ENCODE measurements at regions not wholly inside any gene's neighbourhood (a gene's known extent, or its start where the extent isn't known, plus 50 kb on each side); places are given as distances from the start of the nearest gene placed in this dataset.

DNA sequence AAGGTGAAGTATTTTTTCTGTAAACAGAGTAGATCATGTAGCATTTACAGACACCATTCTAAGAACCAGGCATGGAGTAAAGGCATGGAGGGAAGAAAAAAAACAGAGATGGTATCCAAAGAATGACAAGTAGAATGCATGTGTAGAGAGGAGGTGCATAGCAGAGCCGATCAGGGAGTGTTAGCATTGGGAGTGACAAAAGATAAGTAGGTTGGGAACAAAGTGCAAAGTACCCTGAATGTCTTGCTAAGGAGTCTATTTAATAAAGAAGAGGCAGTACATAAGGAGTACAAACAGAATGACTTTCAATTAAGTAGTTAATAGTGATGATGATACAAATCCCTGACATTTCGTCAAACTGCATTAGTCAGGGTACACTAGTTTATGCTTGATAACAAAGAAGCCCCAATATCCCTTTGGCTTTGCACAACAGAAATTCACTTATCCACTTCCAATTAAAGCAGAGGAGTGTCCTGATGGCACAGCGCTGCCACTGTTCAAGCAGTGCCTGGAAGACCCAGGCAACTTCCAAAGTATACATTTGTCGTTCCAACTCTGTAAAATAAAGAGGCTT lies 371.5 kb downstream of the TNS3 start:
- Mint-ChIP-seq H3K27me3 (no peaks in the 10 kb centered on the region), H3K4me1 (ENCODE audit: low read depth) (no peaks in the 10 kb centered on the region), H3K36me3 (ENCODE audit: low read depth) (no peaks in the 10 kb centered on the region), H3K27ac (no peak overlapping the region), H3K9me3 (peaks cover 2% of the 10 kb centered on the region), H3K4me3 (no peak overlapping the region)
- DNase-seq = no peak
- Histone ChIP-seq H3K27me3 (ENCODE audit: control insufficient read depth in 1 of 2, insufficient read depth in 2 of 2, low read length in 2 of 2) (no peaks in the 10 kb centered on the region), H3K36me3 (ENCODE audit: insufficient read depth, low read length) (no peaks in the 10 kb centered on the region), H3K4me1 (ENCODE audit: insufficient read depth, low read length) (no peaks in the 10 kb centered on the region), H3K27ac (ENCODE audit: low read depth in 1 of 2, low read length in 2 of 2) (no peak overlapping the region), H3K4me3 (ENCODE audit: low read length) (no peak overlapping the region), H3K9me3 (ENCODE audit: control insufficient read depth in 1 of 2, insufficient read depth in 1 of 2, low read length in 2 of 2) (peaks cover 0 to 4% of the 10 kb centered on the region in 2 experiments)
- no peak for ATAC-seq (ENCODE audit: poor library complexity)
- ChIA-PET POLR2A (no interaction called here), CTCF (no interaction called here)
- TF ChIP-seq CTCF (IDR thresholded peaks at IDR 0.05) = no peak
- intact Hi-C loops (cut with DNase I, micrococcal nuclease) = no loop called here

DNA sequence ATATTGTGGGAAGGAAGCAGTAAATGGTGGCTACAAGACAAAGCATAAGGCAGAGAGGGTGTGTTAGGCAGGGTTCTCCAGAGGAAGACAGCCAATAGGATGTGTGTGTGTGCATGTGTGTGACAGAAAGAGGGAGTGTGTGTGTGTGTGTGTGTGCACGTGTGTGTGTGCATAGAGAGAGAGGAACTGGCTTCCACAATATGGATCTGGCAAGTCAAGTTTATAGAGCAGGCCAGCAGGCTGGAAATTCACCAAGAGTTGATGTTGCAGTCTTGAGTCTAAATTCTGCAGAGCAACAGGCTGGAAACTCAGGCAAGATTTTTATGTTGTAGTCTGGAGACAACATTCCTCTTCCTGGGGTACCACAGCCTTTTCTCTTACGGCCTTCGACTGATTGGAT lies 374.0 kb downstream of the TNS3 start:
- ATAC-seq (ENCODE audit: poor library complexity) (no peak), DNase-seq (no peak)
- no peak overlapping the region for H3K27ac ChIP-seq (ENCODE audit: low read depth in 1 of 2, low read length in 2 of 2)
- no peaks in the 10 kb centered on the region for H3K9me3 ChIP-seq (ENCODE audit: control insufficient read depth in 1 of 2, insufficient read depth in 1 of 2, low read length in 2 of 2)
- H3K4me3 ChIP-seq (ENCODE audit: low read length) = no peak overlapping the region
- CTCF ChIA-PET = no interaction called here
- Mint-ChIP-seq H3K4me1 (ENCODE audit: low read depth) (no peaks in the 10 kb centered on the region), H3K27ac (no peak overlapping the region), H3K9me3 (peaks cover 2% of the 10 kb centered on the region), H3K4me3 (no peak overlapping the region), H3K27me3 (peaks cover 4% of the 10 kb centered on the region), H3K36me3 (ENCODE audit: low read depth) (no peaks in the 10 kb centered on the region)
- intact Hi-C loops (cut with DNase I, micrococcal nuclease) = no loop called here
- no peaks in the 10 kb centered on the region for H3K27me3 ChIP-seq (ENCODE audit: control insufficient read depth in 1 of 2, insufficient read depth in 2 of 2, low read length in 2 of 2)
- no peaks in the 10 kb centered on the region for H3K4me1 ChIP-seq (ENCODE audit: insufficient read depth, low read length)
- no peaks in the 10 kb centered on the region for H3K36me3 ChIP-seq (ENCODE audit: insufficient read depth, low read length)
- no peak for TF ChIP-seq CTCF (IDR thresholded peaks at IDR 0.05)
- POLR2A ChIA-PET = no interaction called here

DNA sequence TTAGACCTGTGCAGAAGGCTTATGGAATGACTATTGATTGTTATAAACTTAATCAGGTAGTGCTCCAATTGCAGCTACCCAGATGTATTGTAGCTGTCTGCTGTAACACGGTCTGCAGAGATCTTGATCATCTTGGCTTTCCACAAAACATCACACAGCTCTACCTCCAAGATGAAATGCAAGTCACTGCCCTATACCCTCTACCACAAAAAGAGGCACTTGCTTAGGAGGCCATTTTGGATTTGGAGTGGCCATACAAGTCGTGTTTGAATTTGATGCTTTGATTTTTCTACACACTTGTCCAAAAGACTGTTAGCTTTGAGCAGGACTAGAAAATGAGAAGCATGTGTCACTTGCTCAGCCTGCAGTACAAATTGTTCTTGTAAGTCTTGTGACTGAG lies 377.2 kb downstream of the TNS3 start:
- intact Hi-C loops (cut with DNase I, micrococcal nuclease) = no loop called here
- Histone ChIP-seq H3K27ac (ENCODE audit: low read depth in 1 of 2, low read length in 2 of 2) (no peak overlapping the region), H3K36me3 (ENCODE audit: insufficient read depth, low read length) (no peaks in the 10 kb centered on the region), H3K4me1 (ENCODE audit: insufficient read depth, low read length) (no peaks in the 10 kb centered on the region), H3K9me3 (ENCODE audit: control insufficient read depth in 1 of 2, insufficient read depth in 1 of 2, low read length in 2 of 2) (peaks cover 0 to 3% of the 10 kb centered on the region in 2 experiments), H3K4me3 (ENCODE audit: low read length) (no peak overlapping the region), H3K27me3 (ENCODE audit: control insufficient read depth in 1 of 2, insufficient read depth in 2 of 2, low read length in 2 of 2) (no peaks in the 10 kb centered on the region)
- Mint-ChIP-seq H3K9me3 (no peaks in the 10 kb centered on the region), H3K27ac (no peak overlapping the region), H3K4me1 (ENCODE audit: low read depth) (no peaks in the 10 kb centered on the region), H3K4me3 (no peak overlapping the region), H3K36me3 (ENCODE audit: low read depth) (no peaks in the 10 kb centered on the region), H3K27me3 (peaks cover 4% of the 10 kb centered on the region)
- ChIA-PET CTCF (no interaction called here), POLR2A (no interaction called here)
- no peak for TF ChIP-seq CTCF (IDR thresholded peaks at IDR 0.05)
- ATAC-seq (ENCODE audit: poor library complexity) = no peak
- no peak for DNase-seq

All from CD4-positive, alpha-beta T cell (primary cell).